NT2/D1 (cell line): ENCODE measurements at regions not wholly inside any gene's neighbourhood (a gene's known extent, or its start where the extent isn't known, plus 50 kb on each side); places are given as distances from the start of the nearest gene placed in this dataset.
"Not testable (repeated sequence)": the region's sequence is repeated elsewhere in the genome, so short reads cannot be mapped to it uniquely, and the experiment has no call there.

ENCODE experiments used
- DNase-seq: peaks from one replicate; pipeline ENCODE4 v3.0.0-alpha.2; 2011; ENCODE audit warnings: low read depth, low spot score
- H3K27me3 ChIP-seq: 2 replicates; pipeline ENCODE4 v1.6.0; 2011; ENCODE audit warnings: mild to moderate bottlenecking; ENCODE audit not compliant: insufficient read length, insufficient read depth
- H3K36me3 ChIP-seq: 2 replicates; pipeline ENCODE4 v1.6.1; 2011; ENCODE audit warnings: mild to moderate bottlenecking, low read length, mixed read lengths; ENCODE audit not compliant: insufficient read depth, insufficient read length
- H3K4me1 ChIP-seq: 2 replicates; pipeline ENCODE4 v1.5.1; 2011; ENCODE audit not compliant: insufficient read depth, insufficient read length
- H3K4me3 ChIP-seq: 2 replicates; pipeline ENCODE4 v1.5.1; 2011; ENCODE audit warnings: low read depth; ENCODE audit not compliant: insufficient read length
- H3K9ac ChIP-seq: 2 replicates; pipeline ENCODE4 v1.6.0; 2011; ENCODE audit warnings: low read depth; ENCODE audit not compliant: insufficient read length
- H3K9me3 ChIP-seq: 2 replicates; pipeline ENCODE4 v1.5.1; 2011; ENCODE audit warnings: mild to moderate bottlenecking, low read length; ENCODE audit not compliant: insufficient read depth
- SUZ12 ChIP-seq: IDR thresholded peaks from 2 replicates; pipeline ENCODE4 v1.6.1; 2011; ENCODE audit not compliant: insufficient read length, insufficient read depth; ENCODE audit errors: extremely low read depth
- YY1 ChIP-seq: IDR thresholded peaks from 2 replicates; pipeline ENCODE4 v1.6.1; 2011; ENCODE audit not compliant: insufficient read length, insufficient read depth
- ZNF274 ChIP-seq: IDR thresholded peaks from 2 replicates; pipeline ENCODE4 v1.6.1; 2011; ENCODE audit warnings: mild to moderate bottlenecking, low read depth, low read length

DNA sequence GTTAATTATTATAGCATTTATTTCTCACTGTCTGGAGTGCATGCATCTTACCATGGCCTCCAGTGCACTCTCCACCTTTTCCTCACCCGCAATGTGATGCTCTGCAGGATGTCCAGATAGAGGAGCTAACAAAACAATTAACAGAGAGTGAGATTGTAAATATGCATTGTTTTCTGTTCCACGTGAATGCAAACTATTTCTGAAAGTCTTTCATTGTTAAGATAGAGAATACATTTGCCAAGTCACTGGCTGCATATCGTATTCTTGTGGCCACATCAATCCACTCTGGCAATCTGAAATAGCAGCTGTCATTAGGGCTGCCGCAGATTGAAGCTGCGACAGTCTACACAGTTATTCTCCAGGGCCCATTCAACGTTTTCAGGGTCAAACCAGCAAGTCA lies 143.8 kb downstream of the DUSP10 start:
- Histone ChIP-seq H3K36me3 (no peaks in the 10 kb centered on the region), H3K4me3 (no peak overlapping the region), H3K9me3 (peaks cover 5% of the 10 kb centered on the region; the same call in 1 of the 2 replicates), H3K4me1 (no peaks in the 10 kb centered on the region), H3K27me3 (no peaks in the 10 kb centered on the region), H3K9ac (no peak overlapping the region)
- no peak for DNase-seq
- TF ChIP-seq YY1, result no peak
- TF ChIP-seq SUZ12, result no peak
- no peak for TF ChIP-seq ZNF274

DNA sequence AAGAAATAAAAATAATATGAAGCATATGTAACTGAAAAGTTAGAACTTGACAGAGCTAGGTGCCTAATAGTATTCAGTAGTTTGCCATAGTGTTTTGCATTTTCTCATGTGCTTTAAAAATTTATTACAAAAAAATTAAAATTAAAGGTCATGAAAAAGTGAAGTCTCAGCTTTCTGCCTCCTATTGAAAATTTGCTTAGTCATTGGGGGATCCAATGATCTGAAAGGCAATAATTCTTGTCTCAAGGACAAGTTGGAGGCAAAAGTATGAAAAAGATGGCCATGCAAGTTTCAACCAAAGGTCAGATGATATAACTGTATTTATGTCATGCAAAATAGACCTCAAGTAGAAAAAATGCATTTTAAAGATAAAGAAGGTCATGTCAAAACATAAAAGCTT lies 140.7 kb downstream of the DUSP10 start:
- TF ChIP-seq ZNF274, result no peak
- no peak for TF ChIP-seq YY1
- no peak for TF ChIP-seq SUZ12

DNA sequence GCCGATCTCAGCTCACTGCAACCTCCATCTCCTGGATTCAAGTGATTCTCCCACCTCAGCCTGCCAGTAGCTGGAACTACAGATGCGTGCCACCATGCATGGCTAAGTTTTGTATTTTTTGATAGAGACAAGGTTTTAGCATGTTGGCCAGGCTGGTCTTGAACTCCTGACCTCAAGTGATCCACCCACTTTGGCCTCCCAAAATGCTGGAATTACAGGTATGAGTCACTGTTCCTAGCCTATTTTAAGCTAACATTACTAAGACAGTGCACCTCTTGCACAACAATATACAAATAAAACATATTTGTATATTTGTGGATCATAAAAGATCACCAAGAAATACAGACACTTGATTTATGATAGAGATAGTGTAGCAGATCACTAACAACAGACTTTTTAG lies 139.1 kb downstream of the DUSP10 start:
- no peak overlapping the region for H3K4me3 ChIP-seq
- no peaks in the 10 kb centered on the region for H3K4me1 ChIP-seq
- H3K9ac ChIP-seq, result no peak overlapping the region
- H3K36me3 ChIP-seq, result no peaks in the 10 kb centered on the region
- DNase-seq, result no peak
- TF ChIP-seq YY1 (no peak), ZNF274 (no peak), SUZ12 (no peak)
- 0 out of 2 replicates have a peak, but pooled peaks cover 5% of the 10 kb centered on the region for H3K9me3 ChIP-seq
- no peaks in the 10 kb centered on the region for H3K27me3 ChIP-seq

More for the DNA sequence above, 140.7 kb downstream of the DUSP10 start:
- no peaks in the 10 kb centered on the region for H3K27me3 ChIP-seq
- DNase-seq, result no peak
- no peaks in the 10 kb centered on the region for H3K36me3 ChIP-seq
- H3K4me3 ChIP-seq, result no peak overlapping the region
- H3K9ac ChIP-seq, result no peak overlapping the region
- H3K9me3 ChIP-seq, result peaks cover under 1% of the 10 kb centered on the region; the same call in 1 of the 2 replicates
- H3K4me1 ChIP-seq, result no peaks in the 10 kb centered on the region

DNA sequence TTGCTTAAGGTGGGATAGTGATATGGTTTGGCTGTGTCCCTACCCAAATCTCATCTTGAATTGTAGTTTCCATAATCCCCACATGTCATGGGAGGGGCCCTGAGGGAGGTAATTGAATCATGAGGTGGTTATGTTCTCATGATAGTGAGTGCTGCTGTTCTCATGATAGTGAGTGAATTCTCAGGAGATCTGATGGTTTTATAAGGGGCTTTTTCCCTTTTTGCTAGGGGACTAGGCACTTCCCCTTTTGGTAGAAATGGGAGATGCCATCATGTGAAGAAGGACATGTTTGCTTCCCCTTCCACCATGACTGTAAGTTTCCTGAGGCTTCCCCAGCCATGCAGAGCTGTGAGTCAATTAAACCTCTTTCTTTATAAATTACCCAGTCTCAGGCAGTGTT lies 137.5 kb downstream of the DUSP10 start:
- DNase-seq, H3K9ac ChIP-seq, H3K36me3 ChIP-seq, H3K4me1 ChIP-seq, H3K4me3 ChIP-seq, H3K9me3 ChIP-seq, H3K27me3 ChIP-seq: not testable (repeated sequence)

DNA sequence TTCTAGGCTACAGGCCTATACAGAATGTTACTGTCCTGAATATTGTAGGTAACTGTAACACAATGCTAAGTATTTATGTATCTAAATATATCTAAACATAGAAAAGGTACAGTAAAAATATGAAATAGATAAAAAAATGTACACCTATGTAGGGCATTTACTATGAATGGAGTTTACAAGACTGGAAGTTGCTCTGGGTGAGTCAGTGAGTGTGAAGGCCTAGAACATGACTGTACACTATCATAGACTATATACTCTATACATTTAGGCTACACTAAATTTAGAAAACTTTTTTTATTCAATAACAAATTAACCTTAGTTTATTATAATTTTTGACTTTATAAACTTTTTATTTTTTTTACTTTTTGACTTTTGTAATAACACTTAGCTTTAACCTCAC lies 136.9 kb downstream of the DUSP10 start:
- 0 out of 2 replicates have a peak, but pooled peaks cover 6% of the 10 kb centered on the region for H3K9me3 ChIP-seq
- TF ChIP-seq SUZ12, result no peak
- TF ChIP-seq ZNF274, result no peak
- TF ChIP-seq YY1, result no peak
- H3K4me3 ChIP-seq, result no peak overlapping the region
- H3K36me3 ChIP-seq, result no peaks in the 10 kb centered on the region
- no peak for DNase-seq
- H3K9ac ChIP-seq, result no peak overlapping the region
- H3K27me3 ChIP-seq, result no peaks in the 10 kb centered on the region
- H3K4me1 ChIP-seq, result no peaks in the 10 kb centered on the region

DNA sequence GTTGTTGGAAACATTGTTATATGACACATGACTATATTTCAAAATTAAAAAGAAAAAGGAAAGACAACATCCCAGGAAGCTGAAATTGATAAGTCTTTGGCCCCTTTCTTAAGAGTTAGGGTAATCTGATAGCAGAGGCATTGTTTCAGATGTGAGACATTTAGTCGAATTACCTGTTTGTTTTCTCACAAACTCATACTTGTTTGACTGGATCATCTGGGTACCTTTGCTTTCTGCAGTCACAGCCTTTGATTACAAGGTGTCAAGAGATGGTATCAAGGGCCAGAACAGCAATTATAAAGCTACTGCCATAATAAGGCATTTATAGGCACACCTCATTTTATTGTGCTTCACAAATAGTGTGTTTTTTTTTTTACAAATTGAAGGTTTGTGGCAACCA lies 136.3 kb downstream of the DUSP10 start:
- Histone ChIP-seq H3K9ac (no peak overlapping the region), H3K4me3 (no peak overlapping the region), H3K27me3 (no peaks in the 10 kb centered on the region), H3K9me3 (0 out of 2 replicates have a peak, but pooled peaks cover 6% of the 10 kb centered on the region), H3K36me3 (no peaks in the 10 kb centered on the region), H3K4me1 (no peaks in the 10 kb centered on the region)
- no peak for TF ChIP-seq YY1
- no peak for TF ChIP-seq SUZ12
- TF ChIP-seq ZNF274, result no peak
- DNase-seq, result no peak

DNA sequence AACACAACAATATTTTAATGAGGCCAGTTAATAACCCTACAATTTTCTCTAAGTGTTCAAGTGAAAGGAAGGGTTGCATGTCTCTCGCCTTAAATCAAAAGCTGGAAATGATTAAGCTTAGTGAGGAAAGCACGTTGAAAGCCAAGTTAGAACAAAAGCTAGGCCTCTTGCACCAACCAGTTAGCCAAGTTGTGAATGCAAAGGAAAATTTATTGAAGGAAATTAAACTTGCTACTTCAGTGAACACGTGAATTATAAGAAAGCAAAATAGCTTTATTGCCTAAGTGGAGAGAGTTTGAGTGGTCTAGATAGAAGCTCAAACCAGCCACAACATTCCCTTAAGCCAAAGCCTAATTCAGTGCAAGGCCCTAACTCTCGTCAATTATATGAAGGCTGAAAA lies 135.6 kb downstream of the DUSP10 start:
- no peaks in the 10 kb centered on the region for H3K4me1 ChIP-seq
- no peaks in the 10 kb centered on the region for H3K27me3 ChIP-seq
- 0 out of 2 replicates have a peak, but pooled peaks cover 6% of the 10 kb centered on the region for H3K9me3 ChIP-seq
- TF ChIP-seq SUZ12 (no peak), ZNF274 (no peak), YY1 (no peak)
- H3K36me3 ChIP-seq, result no peaks in the 10 kb centered on the region
- no peak overlapping the region for H3K4me3 ChIP-seq
- DNase-seq, result no peak
- H3K9ac ChIP-seq, result no peak overlapping the region

DNA sequence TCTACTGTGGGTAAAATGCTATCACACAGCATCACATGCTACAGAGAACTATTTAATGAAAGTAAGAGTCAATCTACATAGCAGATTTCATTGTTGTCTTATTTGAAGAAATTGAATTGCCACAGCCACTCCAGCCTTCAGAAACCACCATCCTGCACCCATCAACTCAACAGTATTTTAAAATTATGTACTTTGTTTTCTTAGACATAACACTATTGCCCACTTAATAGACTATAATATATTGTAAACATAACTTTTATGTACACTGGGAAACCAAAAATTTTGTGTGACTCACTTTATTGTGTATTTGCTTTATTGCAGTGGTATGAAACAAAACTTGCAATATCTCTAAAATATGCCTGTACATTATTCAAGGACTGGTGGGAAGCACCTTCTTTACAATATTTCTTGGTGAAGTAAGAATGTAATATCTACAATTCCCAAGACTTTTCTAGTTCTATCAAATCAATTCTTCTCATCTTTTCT lies 133.0 kb downstream of the DUSP10 start:
- TF ChIP-seq YY1, result no peak
- TF ChIP-seq ZNF274, result no peak
- no peak for TF ChIP-seq SUZ12
- 0 out of 2 replicates have a peak, but pooled peaks cover 6% of the 10 kb centered on the region for H3K9me3 ChIP-seq
- no peaks in the 10 kb centered on the region for H3K36me3 ChIP-seq
- no peak for DNase-seq
- H3K9ac ChIP-seq, result no peak overlapping the region
- no peaks in the 10 kb centered on the region for H3K27me3 ChIP-seq
- no peak overlapping the region for H3K4me3 ChIP-seq
- H3K4me1 ChIP-seq, result no peaks in the 10 kb centered on the region
